B cell (primary cell): ENCODE measurements at regions not wholly inside any gene's neighbourhood (a gene's known extent, or its start where the extent isn't known, plus 50 kb on each side); places are given as distances from the start of the nearest gene placed in this dataset.

ENCODE experiments used
- EZH2 ChIP-seq: IDR thresholded peaks from 2 replicates; pipeline ENCODE4 v1.6.1; 2012; ENCODE audit warnings: borderline replicate concordance, low read depth, mild to moderate bottlenecking, moderate library complexity, low read length; ENCODE audit not compliant: insufficient read depth, poor library complexity, severe bottlenecking
- TF ChIP-seq, protein P1 (sequence below): fragments of 200-600 bp; IDR thresholded peaks from one replicate; pipeline ENCODE4 v1.8.0; 2022; ENCODE audit warnings: antibody characterized with exemption, mild to moderate bottlenecking

DNA sequence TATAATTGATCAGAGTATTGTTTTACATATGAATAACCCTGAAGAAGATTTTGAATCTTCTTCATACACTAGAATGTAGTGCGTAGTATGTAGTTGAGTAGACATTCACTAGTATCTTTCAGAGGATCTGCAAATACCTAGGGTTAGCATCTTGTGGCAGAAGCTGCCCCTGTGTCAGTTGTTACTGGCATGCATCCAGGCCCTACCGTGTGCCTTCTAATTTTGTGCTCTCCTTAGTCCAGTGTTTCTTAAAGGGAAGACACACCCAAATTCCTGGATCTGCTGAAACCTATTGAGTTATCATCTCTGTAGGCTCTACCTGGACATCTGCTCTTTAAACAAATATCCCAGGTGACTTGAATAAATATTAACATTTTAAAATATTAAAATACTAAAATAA, 99.7 kb upstream of the SERTAD2 start:
- TF ChIP-seq, protein P1, sequence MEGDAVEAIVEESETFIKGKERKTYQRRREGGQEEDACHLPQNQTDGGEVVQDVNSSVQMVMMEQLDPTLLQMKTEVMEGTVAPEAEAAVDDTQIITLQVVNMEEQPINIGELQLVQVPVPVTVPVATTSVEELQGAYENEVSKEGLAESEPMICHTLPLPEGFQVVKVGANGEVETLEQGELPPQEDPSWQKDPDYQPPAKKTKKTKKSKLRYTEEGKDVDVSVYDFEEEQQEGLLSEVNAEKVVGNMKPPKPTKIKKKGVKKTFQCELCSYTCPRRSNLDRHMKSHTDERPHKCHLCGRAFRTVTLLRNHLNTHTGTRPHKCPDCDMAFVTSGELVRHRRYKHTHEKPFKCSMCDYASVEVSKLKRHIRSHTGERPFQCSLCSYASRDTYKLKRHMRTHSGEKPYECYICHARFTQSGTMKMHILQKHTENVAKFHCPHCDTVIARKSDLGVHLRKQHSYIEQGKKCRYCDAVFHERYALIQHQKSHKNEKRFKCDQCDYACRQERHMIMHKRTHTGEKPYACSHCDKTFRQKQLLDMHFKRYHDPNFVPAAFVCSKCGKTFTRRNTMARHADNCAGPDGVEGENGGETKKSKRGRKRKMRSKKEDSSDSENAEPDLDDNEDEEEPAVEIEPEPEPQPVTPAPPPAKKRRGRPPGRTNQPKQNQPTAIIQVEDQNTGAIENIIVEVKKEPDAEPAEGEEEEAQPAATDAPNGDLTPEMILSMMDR = no peak
- no peak for TF ChIP-seq EZH2
